NB4 (cell line): ENCODE measurements at regions not wholly inside any gene's neighbourhood (a gene's known extent, or its start where the extent isn't known, plus 50 kb on each side); places are given as distances from the start of the nearest gene placed in this dataset.

ENCODE experiments used
- POLR2A ChIP-seq: IDR thresholded peaks from 2 replicates; pipeline ENCODE4 v1.6.1; 2011; ENCODE audit warnings: mild to moderate bottlenecking; ENCODE audit not compliant: insufficient read length; ENCODE audit errors: extremely low read depth
- TF ChIP-seq, protein P1 (sequence below): IDR thresholded peaks from one replicate; pipeline ENCODE4 v1.5.1; 2012; ENCODE audit warnings: low read depth, low read length

DNA sequence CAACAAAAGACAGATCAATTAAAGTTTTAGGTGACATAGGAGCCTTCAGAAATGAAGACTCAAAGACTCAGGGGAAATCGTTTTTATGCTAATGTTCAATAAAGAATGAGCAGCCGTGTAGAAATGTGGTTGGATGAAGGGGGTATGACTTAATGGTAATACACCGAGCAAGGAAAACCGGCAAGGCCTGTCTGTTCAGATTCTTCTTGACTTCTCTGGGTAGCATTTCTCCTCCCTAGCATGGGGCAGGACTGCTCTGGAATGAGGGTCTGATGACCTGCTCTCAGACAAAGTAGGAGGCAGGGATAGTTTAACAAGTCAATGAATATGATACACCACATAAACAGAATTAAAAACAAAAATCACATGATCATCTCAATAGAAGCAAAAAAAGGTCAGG, 487.4 kb downstream of the ZNF608 start:
- TF ChIP-seq, protein P1, sequence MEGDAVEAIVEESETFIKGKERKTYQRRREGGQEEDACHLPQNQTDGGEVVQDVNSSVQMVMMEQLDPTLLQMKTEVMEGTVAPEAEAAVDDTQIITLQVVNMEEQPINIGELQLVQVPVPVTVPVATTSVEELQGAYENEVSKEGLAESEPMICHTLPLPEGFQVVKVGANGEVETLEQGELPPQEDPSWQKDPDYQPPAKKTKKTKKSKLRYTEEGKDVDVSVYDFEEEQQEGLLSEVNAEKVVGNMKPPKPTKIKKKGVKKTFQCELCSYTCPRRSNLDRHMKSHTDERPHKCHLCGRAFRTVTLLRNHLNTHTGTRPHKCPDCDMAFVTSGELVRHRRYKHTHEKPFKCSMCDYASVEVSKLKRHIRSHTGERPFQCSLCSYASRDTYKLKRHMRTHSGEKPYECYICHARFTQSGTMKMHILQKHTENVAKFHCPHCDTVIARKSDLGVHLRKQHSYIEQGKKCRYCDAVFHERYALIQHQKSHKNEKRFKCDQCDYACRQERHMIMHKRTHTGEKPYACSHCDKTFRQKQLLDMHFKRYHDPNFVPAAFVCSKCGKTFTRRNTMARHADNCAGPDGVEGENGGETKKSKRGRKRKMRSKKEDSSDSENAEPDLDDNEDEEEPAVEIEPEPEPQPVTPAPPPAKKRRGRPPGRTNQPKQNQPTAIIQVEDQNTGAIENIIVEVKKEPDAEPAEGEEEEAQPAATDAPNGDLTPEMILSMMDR = no peak
- no peak for TF ChIP-seq POLR2A
